ENCODE measurements at regions not wholly inside any gene's neighbourhood (a gene's known extent, or its start where the extent isn't known, plus 50 kb on each side); places are given as distances from the start of the nearest gene placed in this dataset.

- 2 to 3% (median 3%) methylated on average over 6 of the region's 6 CpGs for WGBS, 3 donors
- Histone ChIP-seq H3K36me3 (no peaks in the 10 kb centered on the region), H3K9me3 (no peaks in the 10 kb centered on the region), H3K27ac (peak overlapping the region; percentile 37 to 73), H3K27me3 (no peaks in the 10 kb centered on the region), H3K4me1 (ENCODE audit: insufficient read depth) (peaks cover 10% of the 10 kb centered on the region), H3K4me3 (no peak overlapping the region)
- intact Hi-C loops (cut with DNase I) = no loop called here
- TF ChIP-seq CTCF (IDR thresholded peaks at IDR 0.05) = no peak
- no peak for TF ChIP-seq EP300 (IDR thresholded peaks at IDR 0.05)
- no peak for TF ChIP-seq POLR2A (IDR thresholded peaks at IDR 0.05)
- peak in 2 of 5 donors; percentile 40 to 67 for DNase-seq
Measured at GRCh38 chr1:244322791-244323521, 128.8 kb downstream of the ADSS2 start.

GRCh38 chr1:244324176-244324883 is 127.4 kb downstream of the ADSS2 start:
- Histone ChIP-seq H3K9me3 (no peaks in the 10 kb centered on the region), H3K4me3 (no peak overlapping the region), H3K36me3 (no peaks in the 10 kb centered on the region), H3K4me1 (ENCODE audit: insufficient read depth) (peaks cover 10% of the 10 kb centered on the region), H3K27me3 (no peaks in the 10 kb centered on the region), H3K27ac (no peak overlapping the region)
- no peak for DNase-seq
- TF ChIP-seq POLR2A (IDR thresholded peaks at IDR 0.05) = no peak
- no peak for TF ChIP-seq EP300 (IDR thresholded peaks at IDR 0.05)
- TF ChIP-seq CTCF (IDR thresholded peaks at IDR 0.05) = no peak
- WGBS, 3 donors = 93 to 96% (median 96%) methylated on average over 8 of the region's 8 CpGs
- intact Hi-C loops (cut with DNase I) = no loop called here

GRCh38 chr1:244325056-244325758 is 126.5 kb downstream of the ADSS2 start:
- Histone ChIP-seq H3K9me3 (no peaks in the 10 kb centered on the region), H3K27me3 (no peaks in the 10 kb centered on the region), H3K4me1 (ENCODE audit: insufficient read depth) (peaks cover 10% of the 10 kb centered on the region), H3K27ac (no peak overlapping the region), H3K36me3 (no peaks in the 10 kb centered on the region), H3K4me3 (no peak overlapping the region)
- intact Hi-C loops (cut with DNase I) = no loop called here
- no peak for DNase-seq
- WGBS, 3 donors = 47 to 66% (median 59%) methylated on average over 8 of the region's 8 CpGs
- no peak for TF ChIP-seq EP300 (IDR thresholded peaks at IDR 0.05)
- no peak for TF ChIP-seq POLR2A (IDR thresholded peaks at IDR 0.05)
- no peak for TF ChIP-seq CTCF (IDR thresholded peaks at IDR 0.05)

GRCh38 chr1:244326757-244327156 is 125.0 kb downstream of the ADSS2 start:
- DNase-seq = no peak
- 48 to 61% (median 57%) methylated on average over 2 of the region's 2 CpGs for WGBS, 3 donors
- Histone ChIP-seq H3K4me1 (ENCODE audit: insufficient read depth) (peaks cover 10% of the 10 kb centered on the region), H3K27me3 (no peaks in the 10 kb centered on the region), H3K36me3 (no peaks in the 10 kb centered on the region), H3K27ac (no peak overlapping the region), H3K9me3 (no peaks in the 10 kb centered on the region), H3K4me3 (no peak overlapping the region)
- intact Hi-C loops (cut with DNase I) = no loop called here
- TF ChIP-seq EP300 (IDR thresholded peaks at IDR 0.05) = no peak
- TF ChIP-seq CTCF (IDR thresholded peaks at IDR 0.05) = no peak
- no peak for TF ChIP-seq POLR2A (IDR thresholded peaks at IDR 0.05)

Measured in ovary (tissue), 7 donors.